Epithelial cell of proximal tubule (primary cell): ENCODE measurements at regions not wholly inside any gene's neighbourhood (a gene's known extent, or its start where the extent isn't known, plus 50 kb on each side); places are given as distances from the start of the nearest gene placed in this dataset.
A peak's percentile ranks its signal among the peaks of the same experiment; 100 is the strongest.

Experiments used
- DNase-seq: peaks from one replicate; pipeline ENCODE4 v3.0.0-alpha.2; 2011; ENCODE audit warnings: low read depth
- H3K4me3 ChIP-seq: 2 replicates; pipeline ENCODE4 v1.5.1; 2011; ENCODE audit warnings: low read depth, mild to moderate bottlenecking, low read length
- TF ChIP-seq, protein P1 (sequence below): conservative IDR thresholded peaks from 2 replicates; pipeline ENCODE4 v1.5.1; 2012; ENCODE audit warnings: low read depth, mild to moderate bottlenecking, low read length

DNA sequence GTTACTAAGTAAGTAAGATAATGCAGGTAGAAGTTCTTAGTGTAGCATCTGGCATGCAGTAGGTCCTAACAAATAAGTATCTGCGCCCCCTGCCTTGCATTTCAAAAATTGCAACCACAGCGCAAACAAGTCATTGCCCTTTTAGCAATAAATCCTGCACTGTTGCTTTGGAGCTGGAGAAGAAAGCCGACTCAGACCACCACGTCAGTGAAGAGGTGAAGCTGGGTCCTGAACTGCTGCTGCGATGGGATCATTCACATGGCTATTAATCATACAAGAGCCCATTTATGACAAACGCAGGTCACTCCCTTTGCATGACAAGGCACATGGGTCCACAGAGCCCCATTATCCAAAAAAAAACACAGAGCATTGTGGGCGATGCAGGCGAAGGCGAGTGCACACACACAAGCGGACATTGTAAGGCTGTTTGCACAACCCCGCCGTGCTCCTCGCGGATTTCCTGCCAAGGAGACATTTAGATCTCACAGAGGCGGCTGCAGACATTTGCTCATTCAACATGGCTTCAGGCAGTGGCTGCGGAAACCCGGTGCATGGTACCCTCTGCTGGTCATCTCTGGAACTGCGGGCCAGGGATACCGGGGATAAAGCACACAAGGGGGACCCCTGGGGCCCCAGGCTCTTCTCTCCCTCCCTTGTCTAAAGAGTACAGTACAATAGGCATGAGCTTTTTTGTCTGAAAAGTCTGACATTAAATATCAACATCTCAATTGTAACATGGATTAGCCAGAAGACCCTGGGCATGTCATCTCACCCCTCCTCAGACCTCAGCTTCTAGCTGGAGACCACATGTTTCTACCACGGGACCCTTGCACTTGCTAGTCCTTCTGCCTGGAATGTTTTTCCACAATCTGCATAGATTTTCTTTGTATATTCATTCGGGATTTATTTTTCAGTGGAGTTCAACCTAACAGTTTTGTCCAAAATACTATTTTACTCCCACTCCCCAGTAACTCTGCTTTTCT lies 56.7 kb downstream of the CYRIA start:
- no peak for DNase-seq
- peak overlapping the region; percentile 60 for H3K4me3 ChIP-seq
- TF ChIP-seq, protein P1, sequence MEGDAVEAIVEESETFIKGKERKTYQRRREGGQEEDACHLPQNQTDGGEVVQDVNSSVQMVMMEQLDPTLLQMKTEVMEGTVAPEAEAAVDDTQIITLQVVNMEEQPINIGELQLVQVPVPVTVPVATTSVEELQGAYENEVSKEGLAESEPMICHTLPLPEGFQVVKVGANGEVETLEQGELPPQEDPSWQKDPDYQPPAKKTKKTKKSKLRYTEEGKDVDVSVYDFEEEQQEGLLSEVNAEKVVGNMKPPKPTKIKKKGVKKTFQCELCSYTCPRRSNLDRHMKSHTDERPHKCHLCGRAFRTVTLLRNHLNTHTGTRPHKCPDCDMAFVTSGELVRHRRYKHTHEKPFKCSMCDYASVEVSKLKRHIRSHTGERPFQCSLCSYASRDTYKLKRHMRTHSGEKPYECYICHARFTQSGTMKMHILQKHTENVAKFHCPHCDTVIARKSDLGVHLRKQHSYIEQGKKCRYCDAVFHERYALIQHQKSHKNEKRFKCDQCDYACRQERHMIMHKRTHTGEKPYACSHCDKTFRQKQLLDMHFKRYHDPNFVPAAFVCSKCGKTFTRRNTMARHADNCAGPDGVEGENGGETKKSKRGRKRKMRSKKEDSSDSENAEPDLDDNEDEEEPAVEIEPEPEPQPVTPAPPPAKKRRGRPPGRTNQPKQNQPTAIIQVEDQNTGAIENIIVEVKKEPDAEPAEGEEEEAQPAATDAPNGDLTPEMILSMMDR = peak; percentile 98

- TF ChIP-seq, protein P1 = no peak
- no peak overlapping the region for H3K4me3 ChIP-seq
- no peak for DNase-seq
Measured at GRCh38 chr2:16607301-16607700, 58.3 kb downstream of the CYRIA start.

DNA sequence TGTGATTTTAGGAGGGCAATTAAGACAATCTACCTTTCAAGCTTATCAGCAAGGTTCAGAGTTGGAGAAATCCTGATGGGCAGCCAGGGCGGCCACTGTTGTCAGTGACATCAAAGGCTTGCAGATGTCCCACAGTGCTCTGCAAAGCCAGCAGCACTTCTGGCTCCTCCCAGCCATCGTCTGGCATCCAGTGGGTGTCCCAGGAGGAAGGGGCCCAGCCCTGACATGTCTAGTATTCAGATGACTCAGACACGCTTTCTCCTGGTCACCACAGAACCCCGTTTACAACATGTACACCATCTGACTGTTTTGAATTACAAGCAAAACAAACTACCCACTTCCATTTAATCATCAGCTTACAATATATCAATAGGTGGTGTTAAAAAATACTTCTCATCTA lies 61.4 kb downstream of the CYRIA start:
- no peak for DNase-seq
- TF ChIP-seq, protein P1 = no peak
- no peak overlapping the region for H3K4me3 ChIP-seq

DNA sequence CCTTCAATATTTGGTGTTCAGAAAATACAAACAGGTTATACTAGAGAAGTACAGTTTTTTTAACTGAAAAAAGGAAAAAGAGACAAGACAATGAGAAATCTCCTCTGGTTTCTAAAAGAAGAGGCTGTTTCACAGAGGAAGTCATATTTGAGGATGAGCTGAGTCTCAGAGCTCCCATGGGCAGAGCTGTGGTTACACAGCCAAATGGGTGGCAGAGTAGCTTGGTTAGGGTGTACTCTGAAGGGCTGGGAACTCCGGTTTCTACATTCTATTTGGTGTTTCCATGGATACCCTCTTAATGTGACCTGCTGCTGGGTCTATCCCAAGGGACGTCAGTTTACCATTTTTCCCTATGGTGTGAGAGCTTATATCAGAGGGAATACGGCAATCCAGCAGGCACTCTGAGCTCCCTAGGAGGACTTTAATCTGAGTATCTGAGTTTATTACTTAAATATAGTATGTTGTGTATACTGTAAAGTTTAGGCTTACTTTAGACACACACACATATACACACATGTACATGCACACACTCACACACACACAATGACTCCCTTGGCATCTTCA lies 74.2 kb downstream of the CYRIA start:
- no peak overlapping the region for H3K4me3 ChIP-seq
- TF ChIP-seq, protein P1 = no peak
- no peak for DNase-seq

DNA sequence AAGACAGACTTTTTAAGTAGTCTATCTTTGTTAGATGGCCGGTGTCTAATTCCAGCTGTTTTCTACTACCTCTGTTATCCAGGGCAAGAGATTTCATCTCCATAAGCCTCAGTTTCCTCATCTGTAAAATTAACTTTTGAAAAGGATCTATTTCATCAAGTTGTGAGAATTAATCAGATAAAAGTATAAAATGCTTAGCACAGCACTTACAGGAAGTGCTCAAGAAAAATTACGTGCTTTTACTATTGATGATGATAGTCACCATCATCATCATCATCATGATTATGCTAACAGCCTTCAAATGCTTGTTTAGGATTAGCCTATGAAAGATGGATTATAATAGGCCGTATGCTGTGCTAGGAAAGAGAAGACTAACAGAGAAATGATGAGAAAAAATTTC lies 76.2 kb downstream of the CYRIA start:
- TF ChIP-seq, protein P1 = no peak
- DNase-seq = no peak
- H3K4me3 ChIP-seq = no peak overlapping the region

GRCh38 chr2:16588565-16588964 lies 77.1 kb downstream of the CYRIA start:
- TF ChIP-seq, protein P1 = no peak
- H3K4me3 ChIP-seq = no peak overlapping the region
- no peak for DNase-seq
